Adrenal gland (tissue), 9 donors: ENCODE measurements at regions not wholly inside any gene's neighbourhood (a gene's known extent, or its start where the extent isn't known, plus 50 kb on each side); places are given as distances from the start of the nearest gene placed in this dataset.

Source experiments
- DNase-seq, 7 donors: peaks; one replicate each; pipeline ENCODE4 v3.0.0-alpha.2; 2019 to 2020
- H3K27ac ChIP-seq, 5 donors: fragments of 200-600 bp; sonication (generic) in 4 of 5; 1 replicate in 3 of 5; 2 replicates in 2 of 5; pipeline versions ENCODE4 v1.5.1 to v1.8.0; 2016 to 2020; ENCODE audit warnings: mild to moderate bottlenecking in 1 of 5
- H3K27me3 ChIP-seq: fragments of 200-600 bp; 2 replicates; pipeline ENCODE4 v1.8.0; 2021
- H3K36me3 ChIP-seq, 2 donors: fragments of 200-600 bp; replicated peaks in 1 of 2; 1 replicate in 1 of 2; 2 replicates in 1 of 2; pipeline versions ENCODE4 v1.5.1 to v1.8.0; 2018 to 2022
- H3K4me1 ChIP-seq, 2 donors: fragments of 200-600 bp; replicated peaks in 1 of 2; 1 replicate in 1 of 2; 2 replicates in 1 of 2; pipeline versions ENCODE4 v1.5.1 to v1.8.0; 2018 to 2021
- H3K4me3 ChIP-seq, 4 donors: fragments of 200-600 bp; sonication (generic) in 3 of 4; one replicate each; pipeline ENCODE4 v1.5.1; 2016 to 2018
- H3K9me3 ChIP-seq, 3 donors: fragments of 200-600 bp; sonication (generic) in 1 of 3; replicated peaks in 1 of 3; 1 replicate in 2 of 3; 2 replicates in 1 of 3; pipeline versions ENCODE4 v1.5.1 to v1.8.0; 2016 to 2021
- CTCF ChIP-seq, 6 experiments: fragments of 450-650 bp in 4 of 6; fragments of 200-600 bp in 2 of 6; sonication (generic) in 1 of 6; IDR thresholded peaks; 1 replicate in 5 of 6; 2 replicates in 1 of 6; pipeline versions ENCODE4 v1.5.1 to v1.8.0; 2016 to 2021; ENCODE audit warnings: antibody characterized with exemption in 6 of 6, mild to moderate bottlenecking in 2 of 6, moderate library complexity in 1 of 6
- POLR2A ChIP-seq, 2 donors: fragments of 450-650 bp; IDR thresholded peaks; one replicate each; pipeline ENCODE4 v1.6.1; 2017; ENCODE audit warnings: antibody characterized with exemption in 2 of 2, mild to moderate bottlenecking in 2 of 2, moderate library complexity in 1 of 2
- WGBS, 4 donors: extraction: QIAGEN DNeasy Blood & Tissue Kit in 2 of 4; methylation state at CpG; one replicate each; pipeline versions ENCODE4 v1.1.5 to v1.1.7; 2013 to 2017; 5-methylcytosine and 5-hydroxymethylcytosine counted together
- intact Hi-C, 2 donors: fragments of 100-400 bp; cut with DNase I; formaldehyde crosslinking; loops; one replicate each; pipeline versions ENCODE4 v1.14.1 to v1.15.0; 2022 to 2023
- donor health status: healthy with polysubstance abuse.
- donor health status: Bipolar disorder and iron deficiency.
- donor health status: DM: yes; HTN: yes; CAD: no.
- donor health status: DM: no; HTN: no; CAD: no.
- donor health status: DM: no; HTN: no; CAD: no.

- 80 to 90% (median 84%) methylated on average over 2 of the region's 2 CpGs for WGBS, 4 donors
- TF ChIP-seq POLR2A (IDR thresholded peaks at IDR 0.05), result no peak
- TF ChIP-seq CTCF (IDR thresholded peaks at IDR 0.05), result no peak
- intact Hi-C loops, result no loop called here
- no peak for DNase-seq
- H3K27me3 ChIP-seq, result no peaks in the 10 kb centered on the region
- H3K9me3 ChIP-seq, result no peaks in the 10 kb centered on the region
- no peak overlapping the region for H3K27ac ChIP-seq
- H3K4me1 ChIP-seq, result peaks cover 0 to 7% of the 10 kb centered on the region in 2 donors
- no peaks in the 10 kb centered on the region for H3K36me3 ChIP-seq
- H3K4me3 ChIP-seq, result no peak overlapping the region
Measured at GRCh38 chr9:82563841-82564240, 499.1 kb downstream of the RASEF start.

- H3K9me3 ChIP-seq, result no peaks in the 10 kb centered on the region
- intact Hi-C loops, result no loop called here
- H3K27me3 ChIP-seq, result no peaks in the 10 kb centered on the region
- TF ChIP-seq POLR2A (IDR thresholded peaks at IDR 0.05) (no peak), CTCF (IDR thresholded peaks at IDR 0.05) (no peak)
- WGBS, 4 donors, result 70 to 80% (median 76%) methylated on average over 6 of the region's 6 CpGs
- H3K27ac ChIP-seq, result no peak overlapping the region
- DNase-seq, result no peak
- H3K36me3 ChIP-seq, result no peaks in the 10 kb centered on the region
- no peaks in the 10 kb centered on the region for H3K4me1 ChIP-seq
- no peak overlapping the region for H3K4me3 ChIP-seq
Measured at GRCh38 chr9:82565188-82565969, 497.6 kb downstream of the RASEF start.

- TF ChIP-seq CTCF (IDR thresholded peaks at IDR 0.05) (no peak), POLR2A (IDR thresholded peaks at IDR 0.05) (no peak)
- H3K9me3 ChIP-seq, result no peaks in the 10 kb centered on the region
- DNase-seq, result no peak
- intact Hi-C loops, result no loop called here
- no peak overlapping the region for H3K4me3 ChIP-seq
- no peaks in the 10 kb centered on the region for H3K4me1 ChIP-seq
- no peaks in the 10 kb centered on the region for H3K27me3 ChIP-seq
- no peaks in the 10 kb centered on the region for H3K36me3 ChIP-seq
- H3K27ac ChIP-seq, result no peak overlapping the region
- 85 to 95% (median 91%) methylated on average over 3 of the region's 3 CpGs for WGBS, 4 donors
Measured at GRCh38 chr9:82567953-82568352, 495.0 kb downstream of the RASEF start.

DNA sequence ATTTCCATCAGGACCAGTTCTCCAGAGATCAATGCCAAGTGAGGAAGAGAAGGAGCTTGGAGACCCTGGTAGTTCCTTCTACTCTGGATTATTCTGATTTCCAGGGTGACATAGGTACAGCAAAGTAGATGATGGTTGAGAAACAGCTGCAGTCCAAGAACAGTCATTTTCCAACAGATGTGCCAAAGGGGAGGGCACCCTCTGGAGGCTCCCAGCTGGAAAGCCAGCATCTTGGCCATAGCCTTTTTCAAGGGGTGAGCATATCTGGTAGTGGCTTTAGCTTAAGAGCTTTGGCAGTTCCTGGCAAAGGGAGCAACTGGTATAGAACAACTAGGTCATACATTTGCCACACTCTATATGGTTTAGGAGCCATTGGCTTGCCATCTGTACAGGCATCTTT lies 492.7 kb downstream of the RASEF start:
- Histone ChIP-seq H3K27me3 (no peaks in the 10 kb centered on the region), H3K36me3 (no peaks in the 10 kb centered on the region), H3K9me3 (peaks cover 0 to 3% (median 0%) of the 10 kb centered on the region in 3 donors), H3K27ac (no peak overlapping the region), H3K4me3 (no peak overlapping the region), H3K4me1 (no peaks in the 10 kb centered on the region)
- intact Hi-C loops, result no loop called here
- DNase-seq, result no peak
- no peak for TF ChIP-seq POLR2A (IDR thresholded peaks at IDR 0.05)
- TF ChIP-seq CTCF (IDR thresholded peaks at IDR 0.05), result no peak
